Endodermal cell (in vitro differentiated cells): ENCODE measurements at regions not wholly inside any gene's neighbourhood (a gene's known extent, or its start where the extent isn't known, plus 50 kb on each side); places are given as distances from the start of the nearest gene placed in this dataset.
A peak's percentile ranks its signal among the peaks of the same experiment; 100 is the strongest.

Experiments
- DNase-seq: peaks from one replicate; pipeline ENCODE4 v3.0.0-alpha.2; 2017
- H3K27ac ChIP-seq: 2 replicates; pipeline ENCODE4 v1.5.1; 2013; ENCODE audit warnings: mild to moderate bottlenecking, low read depth, low read length, moderate library complexity
- H3K27me3 ChIP-seq: 2 replicates; pipeline ENCODE4 v1.6.1; 2013; ENCODE audit warnings: mild to moderate bottlenecking, low read length, moderate library complexity; ENCODE audit not compliant: insufficient read depth, control insufficient read depth, poor library complexity, severe bottlenecking
- H3K36me3 ChIP-seq: 2 replicates; pipeline ENCODE4 v1.7.0; 2013; ENCODE audit warnings: mild to moderate bottlenecking, low read length, moderate library complexity; ENCODE audit not compliant: control insufficient read depth, insufficient read depth
- H3K4me1 ChIP-seq: one replicate; pipeline ENCODE4 v1.7.0; 2013; ENCODE audit warnings: low read length; ENCODE audit not compliant: control insufficient read depth, insufficient read depth
- H3K4me3 ChIP-seq: 2 replicates; pipeline ENCODE4 v1.5.1; 2013; ENCODE audit warnings: mild to moderate bottlenecking, low read length, moderate library complexity
- H3K9ac ChIP-seq: 2 replicates; pipeline ENCODE4 v1.6.1; 2013; ENCODE audit warnings: mild to moderate bottlenecking, low read length, moderate library complexity; ENCODE audit not compliant: poor library complexity, severe bottlenecking; ENCODE audit errors: extremely low read depth
- H3K9me3 ChIP-seq: 2 replicates; pipeline ENCODE4 v1.6.1; 2013; ENCODE audit warnings: mild to moderate bottlenecking, low read length, moderate library complexity; ENCODE audit not compliant: control insufficient read depth
- H3K27ac Mint-ChIP-seq: 2 replicates; pipeline ENCODE4 v1.8.0; 2020; ENCODE audit warnings: mixed read lengths
- H3K27me3 Mint-ChIP-seq: 2 replicates; pipeline ENCODE4 v1.8.0; 2021; ENCODE audit warnings: mild to moderate bottlenecking, mixed read lengths; ENCODE audit not compliant: insufficient read depth
- H3K36me3 Mint-ChIP-seq: 2 replicates; pipeline ENCODE4 v1.8.0; 2020; ENCODE audit warnings: low read depth, mixed read lengths
- H3K4me1 Mint-ChIP-seq: 2 replicates; pipeline ENCODE4 v1.8.0; 2020; ENCODE audit warnings: mixed read lengths
- H3K4me3 Mint-ChIP-seq: 2 replicates; pipeline ENCODE4 v1.8.0; 2020; ENCODE audit warnings: mild to moderate bottlenecking, moderate library complexity, mixed read lengths
- H3K9me3 Mint-ChIP-seq: 2 replicates; pipeline ENCODE4 v1.8.0; 2020; ENCODE audit warnings: mild to moderate bottlenecking, mixed read lengths
- WGBS, 2 experiments: methylation state at CpG; one replicate each; pipeline versions ENCODE4 v1.1.5 to v1.1.7; 2013; ENCODE audit warnings: missing lambda C conversion rate in 2 of 2, mixed read lengths in 1 of 2; ENCODE audit not compliant: insufficient coverage in 1 of 2, insufficient read length in 1 of 2; 5-methylcytosine and 5-hydroxymethylcytosine counted together
- TF ChIP-seq, protein P1 (sequence below): fragments of 200-600 bp; sonication (generic); conservative IDR thresholded peaks from 2 replicates; pipeline ENCODE4 v1.5.0; 2021; ENCODE audit warnings: antibody characterized with exemption, mild to moderate bottlenecking

GRCh38 chr6:167701010-167701409 is 125.7 kb upstream of the AFDN start:
- Histone ChIP-seq H3K27ac (no peak overlapping the region), H3K9me3 (no peaks in the 10 kb centered on the region), H3K9ac (no peak overlapping the region), H3K36me3 (no peaks in the 10 kb centered on the region), H3K27me3 (no peaks in the 10 kb centered on the region), H3K4me1 (peaks cover 9% of the 10 kb centered on the region), H3K4me3 (no peak overlapping the region)
- TF ChIP-seq, protein P1, sequence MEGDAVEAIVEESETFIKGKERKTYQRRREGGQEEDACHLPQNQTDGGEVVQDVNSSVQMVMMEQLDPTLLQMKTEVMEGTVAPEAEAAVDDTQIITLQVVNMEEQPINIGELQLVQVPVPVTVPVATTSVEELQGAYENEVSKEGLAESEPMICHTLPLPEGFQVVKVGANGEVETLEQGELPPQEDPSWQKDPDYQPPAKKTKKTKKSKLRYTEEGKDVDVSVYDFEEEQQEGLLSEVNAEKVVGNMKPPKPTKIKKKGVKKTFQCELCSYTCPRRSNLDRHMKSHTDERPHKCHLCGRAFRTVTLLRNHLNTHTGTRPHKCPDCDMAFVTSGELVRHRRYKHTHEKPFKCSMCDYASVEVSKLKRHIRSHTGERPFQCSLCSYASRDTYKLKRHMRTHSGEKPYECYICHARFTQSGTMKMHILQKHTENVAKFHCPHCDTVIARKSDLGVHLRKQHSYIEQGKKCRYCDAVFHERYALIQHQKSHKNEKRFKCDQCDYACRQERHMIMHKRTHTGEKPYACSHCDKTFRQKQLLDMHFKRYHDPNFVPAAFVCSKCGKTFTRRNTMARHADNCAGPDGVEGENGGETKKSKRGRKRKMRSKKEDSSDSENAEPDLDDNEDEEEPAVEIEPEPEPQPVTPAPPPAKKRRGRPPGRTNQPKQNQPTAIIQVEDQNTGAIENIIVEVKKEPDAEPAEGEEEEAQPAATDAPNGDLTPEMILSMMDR = no peak
- DNase-seq = no peak
- H3K4me3 Mint-ChIP-seq = no peak overlapping the region
- H3K27ac Mint-ChIP-seq = no peak overlapping the region
- WGBS, 2 experiments = 98% methylated on average over 12 of the region's 12 CpGs; no CpG with 5 or more reads in 1 of the 2 experiments
- H3K9me3 Mint-ChIP-seq = no peaks in the 10 kb centered on the region
- H3K36me3 Mint-ChIP-seq = no peaks in the 10 kb centered on the region
- H3K27me3 Mint-ChIP-seq = no peaks in the 10 kb centered on the region
- peaks cover 10% of the 10 kb centered on the region for H3K4me1 Mint-ChIP-seq

DNA sequence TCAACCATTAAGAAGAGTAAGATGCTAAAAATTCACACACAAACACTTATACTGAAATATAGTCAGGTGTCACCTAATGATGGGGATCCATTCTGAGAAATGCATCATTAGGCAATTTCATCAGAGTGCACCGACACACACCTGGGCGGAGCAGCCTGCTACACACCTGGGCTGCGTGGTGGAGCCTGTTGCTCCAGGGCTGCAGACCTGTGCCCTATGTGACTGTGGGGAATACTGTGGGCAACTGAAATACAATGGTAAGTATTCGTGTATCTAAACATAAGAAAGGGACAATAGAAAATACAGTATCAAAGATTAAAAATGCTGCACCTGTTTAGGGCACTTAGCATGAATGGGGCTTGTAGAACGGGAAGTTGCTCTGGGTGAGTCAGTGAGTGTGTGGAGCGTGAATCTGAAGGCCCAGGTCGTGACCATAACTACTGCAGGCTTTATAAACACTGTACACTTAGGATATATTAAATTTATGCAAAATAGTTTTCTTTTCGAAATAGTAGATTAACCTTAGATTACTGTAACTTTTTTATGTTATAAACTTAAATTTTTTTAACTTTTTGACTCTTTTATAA is 124.4 kb upstream of the AFDN start:
- Mint-ChIP-seq H3K4me3 (no peak overlapping the region), H3K9me3 (no peaks in the 10 kb centered on the region), H3K27ac (no peak overlapping the region), H3K36me3 (no peaks in the 10 kb centered on the region), H3K4me1 (peaks cover 10% of the 10 kb centered on the region), H3K27me3 (no peaks in the 10 kb centered on the region)
- no peaks in the 10 kb centered on the region for H3K36me3 ChIP-seq
- no peak overlapping the region for H3K4me3 ChIP-seq
- DNase-seq = no peak
- no peak overlapping the region for H3K9ac ChIP-seq
- H3K27ac ChIP-seq = no peak overlapping the region
- no peaks in the 10 kb centered on the region for H3K9me3 ChIP-seq
- H3K4me1 ChIP-seq = peaks cover 9% of the 10 kb centered on the region
- TF ChIP-seq, protein P1 = no peak
- H3K27me3 ChIP-seq = no peaks in the 10 kb centered on the region
- 91 to 95% methylated on average over 1 to 7 of the region's 8 CpGs for WGBS, 2 experiments

DNA sequence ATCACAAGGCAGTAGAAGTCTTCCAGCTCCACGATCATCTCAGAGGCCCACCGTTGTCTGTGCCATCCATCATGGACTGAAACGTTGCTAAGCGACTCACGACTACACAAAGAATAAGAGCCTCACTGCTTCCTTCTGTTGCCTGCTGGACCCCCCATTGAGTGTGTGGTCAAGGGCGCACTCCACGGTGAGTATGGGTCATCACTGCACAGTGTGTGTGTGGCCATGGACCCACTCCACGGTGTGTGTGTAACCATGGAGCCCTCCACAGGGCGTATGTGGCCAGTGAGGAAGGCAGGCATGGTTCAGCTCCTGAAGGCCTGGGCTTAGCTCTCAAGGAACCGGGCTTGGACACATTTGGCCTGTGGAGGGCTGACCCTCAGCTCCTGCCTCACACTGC is 123.4 kb upstream of the AFDN start:
- Mint-ChIP-seq H3K9me3 (no peaks in the 10 kb centered on the region), H3K4me3 (no peak overlapping the region), H3K27me3 (no peaks in the 10 kb centered on the region), H3K27ac (no peak overlapping the region), H3K4me1 (peaks cover 10% of the 10 kb centered on the region), H3K36me3 (no peaks in the 10 kb centered on the region)
- H3K27me3 ChIP-seq = no peaks in the 10 kb centered on the region
- TF ChIP-seq, protein P1 = no peak
- no peak overlapping the region for H3K4me3 ChIP-seq
- WGBS, 2 experiments = 85 to 94% methylated on average over 7 to 10 of the region's 10 CpGs
- no peak overlapping the region for H3K9ac ChIP-seq
- H3K4me1 ChIP-seq = peaks cover 9% of the 10 kb centered on the region
- H3K27ac ChIP-seq = peak overlapping the region; percentile 49
- DNase-seq = peak; percentile 26
- no peaks in the 10 kb centered on the region for H3K36me3 ChIP-seq
- no peaks in the 10 kb centered on the region for H3K9me3 ChIP-seq
